GM12878 (cell line): ENCODE measurements at regions not wholly inside any gene's neighbourhood (a gene's known extent, or its start where the extent isn't known, plus 50 kb on each side); places are given as distances from the start of the nearest gene placed in this dataset.

ENCODE experiments used
- ATAC-seq: fragments of 200-7000 bp; cut with Tn5 transposase; 3 replicates; pipeline ENCODE4 v1.9.1; 2020; ENCODE audit warnings: mild to moderate bottlenecking, moderate library complexity
- BruUV-seq: library from RNA; stranded (reverse); fragments of 400-500 nt; replicated peaks from 2 replicates; lab custom pipeline; 2021; lab: Mats Ljungman, UMichigan
- CTCF ChIA-PET: fragments of 300-600 bp; sonication (Branson Sonifier 250); formaldehyde crosslinking; extraction: SDS; loops from one replicate; lab custom pipeline; 2021; ENCODE audit warnings: inconsistent platforms; lab: Yijun Ruan, JAX
- POLR2A ChIA-PET: fragments of 350-600 bp; formaldehyde crosslinking; extraction: SDS; loops from one replicate; lab custom pipeline; 2021; ENCODE audit warnings: inconsistent platforms; lab: Charles Lee
- RAD21 ChIA-PET: fragments of 300-600 bp; sonication (Branson Sonifier 250); formaldehyde crosslinking; loops from one replicate; lab custom pipeline; 2023; ENCODE audit warnings: antibody characterized with exemption; ENCODE audit not compliant: unreplicated experiment; lab: Charles Lee
- SMC1A ChIA-PET: fragments of 300-600 bp; sonication (Branson Sonifier 250); formaldehyde crosslinking; loops from one replicate; lab custom pipeline; 2023; ENCODE audit not compliant: unreplicated experiment, uncharacterized antibody; lab: Charles Lee
- DNase-seq: peaks from one replicate; pipeline ENCODE4 v3.0.0-alpha.2; 2011; ENCODE audit warnings: low read depth, low spot score
- FAIRE-seq: peaks from 3 replicates; lab custom pipeline; 2011; peaks lifted over from hg19 to GRCh38; lab: Jason Lieb, UNC
- H2AFZ ChIP-seq: 2 replicates; pipeline ENCODE4 v1.6.0; 2011; ENCODE audit warnings: low read depth, low read length, control low read depth; ENCODE audit not compliant: control insufficient read depth
- H3K27ac ChIP-seq: 2 replicates; pipeline ENCODE4 v1.5.1; 2011; ENCODE audit warnings: control low read depth; ENCODE audit not compliant: control insufficient read depth, insufficient read depth
- H3K27me3 ChIP-seq, 2 experiments: replicated peaks in 1 of 2; 2 replicates each; pipeline versions ENCODE4 v1.6.0 to v1.6.1; 2011; ENCODE audit warnings: low read length in 1 of 2; ENCODE audit not compliant: control insufficient read depth in 2 of 2, insufficient read depth in 2 of 2
- H3K36me3 ChIP-seq, 2 experiments: 2 replicates each; pipeline ENCODE4 v1.5.1; 2011; ENCODE audit warnings: low read length in 1 of 2; ENCODE audit not compliant: control insufficient read depth in 2 of 2, insufficient read depth in 2 of 2
- H3K4me1 ChIP-seq: 2 replicates; pipeline ENCODE4 v1.6.1; 2011; ENCODE audit warnings: mild to moderate bottlenecking, low read length, moderate library complexity, mixed read lengths; ENCODE audit not compliant: control insufficient read depth, insufficient read depth
- H3K4me2 ChIP-seq: 2 replicates; pipeline ENCODE4 v1.6.0; 2011; ENCODE audit warnings: control low read depth; ENCODE audit not compliant: control insufficient read depth, insufficient read depth
- H3K4me3 ChIP-seq: fragments of 200-600 bp; sonication (generic); 2 replicates; pipeline ENCODE4 v1.5.1; 2016
- H3K79me2 ChIP-seq: 2 replicates; pipeline ENCODE4 v1.6.0; 2011; ENCODE audit warnings: low read length; ENCODE audit not compliant: control insufficient read depth, insufficient read depth
- H3K9ac ChIP-seq: 2 replicates; pipeline ENCODE4 v1.8.0; 2011; ENCODE audit warnings: low read length, control low read depth, mixed read lengths; ENCODE audit not compliant: control insufficient read depth, insufficient read depth
- H3K9me3 ChIP-seq: replicated peaks from 3 replicates; pipeline ENCODE4 v1.5.1; 2011; ENCODE audit warnings: mild to moderate bottlenecking, low read length; ENCODE audit not compliant: control insufficient read depth, insufficient read depth
- H4K20me1 ChIP-seq: 2 replicates; pipeline ENCODE4 v1.6.0; 2011; ENCODE audit not compliant: control insufficient read depth, insufficient read depth
- BHLHE40 ChIP-seq, 2 experiments: fragments of 450-650 bp in 1 of 2; IDR thresholded peaks; 2 replicates each; pipeline ENCODE4 v1.6.1; 2011 to 2017; ENCODE audit warnings: low read depth in 2 of 2, borderline replicate concordance in 1 of 2, improper control_type of control experiment in 1 of 2, low read length in 1 of 2, mild to moderate bottlenecking in 1 of 2
- CBX5 ChIP-seq: sonication (generic); IDR thresholded peaks from 2 replicates; pipeline ENCODE4 v1.6.1; 2016; ENCODE audit warnings: low read depth, moderate library complexity, mild to moderate bottlenecking, inconsistent platforms
- CHD1 ChIP-seq: IDR thresholded peaks from 2 replicates; pipeline ENCODE4 v1.6.1; 2012; ENCODE audit warnings: low read depth, low read length, improper control_type of control experiment
- E2F4 ChIP-seq: IDR thresholded peaks from 2 replicates; pipeline ENCODE4 v1.6.1; 2012; ENCODE audit warnings: low read depth, low read length, improper control_type of control experiment
- ESRRA ChIP-seq: IDR thresholded peaks from 2 replicates; pipeline ENCODE4 v1.6.1; 2012; ENCODE audit warnings: mild to moderate bottlenecking, low read length, improper control_type of control experiment
- IKZF2 ChIP-seq, 2 experiments: fragments of 450-650 bp; IDR thresholded peaks; 2 replicates each; pipeline ENCODE4 v1.6.1; 2017; ENCODE audit warnings: mild to moderate bottlenecking in 2 of 2, moderate library complexity in 2 of 2
- MYB ChIP-seq: fragments of 150-350 bp; IDR thresholded peaks from 2 replicates; pipeline ENCODE4 v1.6.1; 2014; ENCODE audit warnings: mild to moderate bottlenecking, low read depth, low read length, borderline replicate concordance
- NR2C1 ChIP-seq: fragments of 450-650 bp; IDR thresholded peaks from 2 replicates; pipeline ENCODE4 v1.6.1; 2017; ENCODE audit warnings: antibody characterized with exemption, mild to moderate bottlenecking, moderate library complexity
- RBBP5 ChIP-seq: fragments of 200-600 bp; sonication (generic); conservative IDR thresholded peaks from 2 replicates; pipeline ENCODE4 v1.6.1; 2016
- RELB ChIP-seq: fragments of 450-650 bp; IDR thresholded peaks from 2 replicates; pipeline ENCODE4 v1.6.1; 2017; ENCODE audit warnings: low read depth, mild to moderate bottlenecking, moderate library complexity
- REST ChIP-seq: IDR thresholded peaks from 2 replicates; pipeline ENCODE4 v1.6.1; 2012; ENCODE audit warnings: mild to moderate bottlenecking, low read depth, low read length
- RUNX3 ChIP-seq: IDR thresholded peaks from 2 replicates; pipeline ENCODE4 v1.6.1; 2012; ENCODE audit warnings: low read length, inconsistent platforms
- SIN3A ChIP-seq: IDR thresholded peaks from 2 replicates; pipeline ENCODE4 v1.6.1; 2012; ENCODE audit warnings: low read depth, low read length, improper control_type of control experiment
- SMAD1 ChIP-seq: fragments of 450-650 bp; IDR thresholded peaks from 2 replicates; pipeline ENCODE4 v1.6.1; 2018; ENCODE audit warnings: mild to moderate bottlenecking, low read depth; ENCODE audit not compliant: partially characterized antibody
- STAT3 ChIP-seq: IDR thresholded peaks from 2 replicates; pipeline ENCODE4 v1.6.1; 2011; ENCODE audit warnings: low read depth, low read length, improper control_type of control experiment
- TARDBP ChIP-seq: IDR thresholded peaks from 2 replicates; pipeline ENCODE4 v1.6.1; 2016; ENCODE audit warnings: borderline replicate concordance
- YBX1 ChIP-seq: fragments of 450-650 bp; IDR thresholded peaks from 2 replicates; pipeline ENCODE4 v1.6.1; 2016; ENCODE audit warnings: antibody characterized with exemption
- WGBS: methylation state at CpG from one replicate; pipeline ENCODE4 v1.1.6; 2016; ENCODE audit warnings: low lambda C conversion rate; ENCODE audit not compliant: insufficient replicate concordance, insufficient coverage; ENCODE audit errors: missing lambda C conversion rate; 5-methylcytosine and 5-hydroxymethylcytosine counted together
- in situ Hi-C: fragments of 300-500 bp; cut with MboI; formaldehyde crosslinking; loops from 9 replicates; pipeline ENCODE4 v1.14.3; 2018; ENCODE audit warnings: mixed read lengths
- intact Hi-C: fragments of 100-400 bp; cut with micrococcal nuclease; formaldehyde crosslinking; loops from one replicate; pipeline ENCODE4 v1.14.2; 2022; ENCODE audit not compliant: unreplicated experiment

GRCh38 chr12:86959766-86960458 lies 703.7 kb upstream of the MGAT4C start:
- DNase-seq = no peak
- TF ChIP-seq E2F4 (no peak), TARDBP (no peak), ESRRA (no peak), CBX5 (no peak), RBBP5 (no peak), IKZF2 (IDR thresholded peaks at IDR 0.05) (no peak), BHLHE40 (IDR thresholded peaks at IDR 0.05; ENCODE audit: borderline replicate concordance in 1 of 2, low read depth in 2 of 2, low read length in 1 of 2) (no peak), RELB (no peak), CHD1 (no peak), SIN3A (no peak), STAT3 (no peak), MYB (no peak), REST (no peak), RUNX3 (no peak), YBX1 (no peak), NR2C1 (no peak), SMAD1 (no peak)
- TF ChIP-seq, all 136 proteins: peak for 0
- H3K36me3 ChIP-seq = no peaks in the 10 kb centered on the region
- no peak overlapping the region for H2AFZ ChIP-seq
- POLR2A ChIA-PET = no interaction called here
- H3K9ac ChIP-seq = no peak overlapping the region
- intact Hi-C loops (no loop called here), in situ Hi-C loops (no loop called here)
- SMC1A ChIA-PET = no interaction called here
- no peaks in the 10 kb centered on the region for H3K4me1 ChIP-seq
- CTCF ChIA-PET = no interaction called here
- FAIRE-seq (no peak), ATAC-seq (no peak)
- no TSS peak for BruUV-seq
- no peaks in the 10 kb centered on the region for H3K79me2 ChIP-seq
- no peak overlapping the region for H3K27ac ChIP-seq
- H3K4me3 ChIP-seq = no peak overlapping the region
- WGBS = 10% methylated on average over 5 of the region's 5 CpGs
- H3K4me2 ChIP-seq = no peak overlapping the region
- RAD21 ChIA-PET = no interaction called here
- H3K27me3 ChIP-seq = no peaks in the 10 kb centered on the region
- H4K20me1 ChIP-seq = no peaks in the 10 kb centered on the region
- no peaks in the 10 kb centered on the region for H3K9me3 ChIP-seq
